Progenitor cell of endocrine pancreas (in vitro differentiated cells): ENCODE measurements at regions not wholly inside any gene's neighbourhood (a gene's known extent, or its start where the extent isn't known, plus 50 kb on each side); places are given as distances from the start of the nearest gene placed in this dataset.

Source experiments
- DNase-seq: peaks from one replicate; pipeline ENCODE4 v3.0.0; 2021; ENCODE audit warnings: low spot score; ENCODE audit not compliant: unreplicated experiment
- H3K27ac Mint-ChIP-seq: 2 replicates; pipeline ENCODE4 v1.8.0; 2021; ENCODE audit warnings: mild to moderate bottlenecking, moderate library complexity, mixed read lengths
- H3K27me3 Mint-ChIP-seq: 2 replicates; pipeline ENCODE4 v1.8.0; 2021; ENCODE audit warnings: mixed read lengths
- H3K36me3 Mint-ChIP-seq: 2 replicates; pipeline ENCODE4 v1.8.0; 2022; ENCODE audit warnings: mixed read lengths; ENCODE audit not compliant: insufficient read depth
- H3K4me1 Mint-ChIP-seq: 2 replicates; pipeline ENCODE4 v1.8.0; 2021; ENCODE audit warnings: low read depth, mixed read lengths
- H3K4me3 Mint-ChIP-seq: 2 replicates; pipeline ENCODE4 v1.8.0; 2021; ENCODE audit warnings: low read depth, mild to moderate bottlenecking, moderate library complexity, mixed read lengths
- H3K9me3 Mint-ChIP-seq: 2 replicates; pipeline ENCODE4 v1.8.0; 2021; ENCODE audit warnings: low read depth, mixed read lengths
- CTCF ChIP-seq: fragments of 200-600 bp; sonication (generic); IDR thresholded peaks from one replicate; pipeline ENCODE4 v1.5.0; 2021; ENCODE audit warnings: antibody characterized with exemption, mild to moderate bottlenecking; ENCODE audit not compliant: unreplicated experiment

- no peaks in the 10 kb centered on the region for H3K27me3 Mint-ChIP-seq
- no peak overlapping the region for H3K27ac Mint-ChIP-seq
- peaks cover 25% of the 10 kb centered on the region for H3K4me1 Mint-ChIP-seq
- DNase-seq = no peak
- no peak overlapping the region for H3K4me3 Mint-ChIP-seq
- no peak for TF ChIP-seq CTCF
- peaks cover 4% of the 10 kb centered on the region for H3K36me3 Mint-ChIP-seq
- H3K9me3 Mint-ChIP-seq = peaks cover 9% of the 10 kb centered on the region
These were observed 554.2 kb downstream of the TUSC7 start for GRCh38 chr3:117263745-117264144.

GRCh38 chr3:117264204-117264994, 554.8 kb downstream of the TUSC7 start:
- H3K4me3 Mint-ChIP-seq = no peak overlapping the region
- TF ChIP-seq CTCF = no peak

GRCh38 chr3:117266806-117267205, 557.2 kb downstream of the TUSC7 start:
- Mint-ChIP-seq H3K4me3 (no peak overlapping the region), H3K27me3 (no peaks in the 10 kb centered on the region), H3K36me3 (peaks cover 4% of the 10 kb centered on the region), H3K27ac (no peak overlapping the region), H3K9me3 (peaks cover 9% of the 10 kb centered on the region), H3K4me1 (peaks cover 21% of the 10 kb centered on the region)
- no peak for DNase-seq
- TF ChIP-seq CTCF = no peak

More at GRCh38 chr3:117264204-117264994, 554.8 kb downstream of the TUSC7 start:
- Mint-ChIP-seq H3K4me1 (peaks cover 25% of the 10 kb centered on the region), H3K27ac (no peak overlapping the region), H3K9me3 (peaks cover 9% of the 10 kb centered on the region), H3K36me3 (peaks cover 4% of the 10 kb centered on the region), H3K27me3 (no peaks in the 10 kb centered on the region)
- DNase-seq = no peak

- peaks cover 13% of the 10 kb centered on the region for H3K4me1 Mint-ChIP-seq
- no peak for DNase-seq
- H3K9me3 Mint-ChIP-seq = peaks cover 5% of the 10 kb centered on the region
- TF ChIP-seq CTCF = no peak
- no peaks in the 10 kb centered on the region for H3K27me3 Mint-ChIP-seq
- H3K36me3 Mint-ChIP-seq = peaks cover 4% of the 10 kb centered on the region
- no peak overlapping the region for H3K4me3 Mint-ChIP-seq
- no peak overlapping the region for H3K27ac Mint-ChIP-seq
These were observed 558.7 kb downstream of the TUSC7 start for GRCh38 chr3:117268318-117268717.

- no peak overlapping the region for H3K4me3 Mint-ChIP-seq
- no peak for TF ChIP-seq CTCF
- H3K36me3 Mint-ChIP-seq = no peaks in the 10 kb centered on the region
- no peak for DNase-seq
- no peak overlapping the region for H3K27ac Mint-ChIP-seq
- H3K4me1 Mint-ChIP-seq = peaks cover 12% of the 10 kb centered on the region
- H3K9me3 Mint-ChIP-seq = no peaks in the 10 kb centered on the region
- no peaks in the 10 kb centered on the region for H3K27me3 Mint-ChIP-seq
These were observed 562.7 kb downstream of the TUSC7 start for GRCh38 chr3:117272274-117272673.
